HCT116 (cell line): ENCODE measurements at regions not wholly inside any gene's neighbourhood (a gene's known extent, or its start where the extent isn't known, plus 50 kb on each side); places are given as distances from the start of the nearest gene placed in this dataset.

Source experiments
- ATAC-seq: fragments of 200-7000 bp; cut with Tn5 transposase; 2 replicates; pipeline ENCODE4 v1.9.1; 2020; ENCODE audit warnings: mild to moderate bottlenecking, moderate library complexity
- BruUV-seq: library from RNA; stranded (reverse); fragments of 400-500 nt; replicated peaks from 2 replicates; lab custom pipeline; 2021; lab: Mats Ljungman, UMichigan
- CTCF ChIA-PET: fragments of 300-600 bp; sonication (Branson Sonifier 250); formaldehyde crosslinking; loops from one replicate; lab custom pipeline; 2021; ENCODE audit warnings: antibody characterized with exemption; lab: Charles Lee
- POLR2A ChIA-PET: fragments of 300-600, 350-600 bp; sonication (Branson Sonifier 250); formaldehyde crosslinking; loops from one replicate; lab custom pipeline; 2021; ENCODE audit warnings: antibody characterized with exemption; lab: Charles Lee
- RAD21 ChIA-PET, 2 experiments: fragments of 300-600 bp; sonication (Branson Sonifier 250); formaldehyde crosslinking; loops; one replicate each; lab custom pipeline; 2023; ENCODE audit warnings: low total read pairs in 2 of 2; ENCODE audit not compliant: uncharacterized antibody in 2 of 2, unreplicated experiment in 2 of 2, low non-redundant PET in 1 of 2; lab: Charles Lee
- DNase-seq: peaks from one replicate; pipeline ENCODE4 v3.0.0-alpha.2; 2010; ENCODE audit warnings: low read depth, low spot score
- H2AFZ ChIP-seq: fragments of 200-600 bp; shearing (Covaris generic), sonication (generic); 2 replicates; pipeline ENCODE4 v1.6.1; 2017; ENCODE audit warnings: low read depth, mixed run types, mixed read lengths, antibody characterized with exemption, low read length; ENCODE audit not compliant: poor library complexity, severe bottlenecking
- H3K27ac ChIP-seq: 2 replicates; pipeline ENCODE4 v1.5.1; 2012; ENCODE audit warnings: low read depth, low read length
- H3K27me3 ChIP-seq: fragments of 200-600 bp; sonication (generic); 2 replicates; pipeline ENCODE4 v1.6.1; 2016; ENCODE audit warnings: mixed run types, low read length, mixed read lengths; ENCODE audit not compliant: insufficient read depth
- H3K36me3 ChIP-seq, 2 experiments: fragments of 200-500 bp in 1 of 2; fragments of 200-600 bp in 1 of 2; sonication (Bioruptor generic) in 1 of 2; sonication (generic) in 1 of 2; 2 replicates each; pipeline versions ENCODE4 v1.5.1 to v1.6.1; 2014 to 2016; ENCODE audit warnings: low read length in 2 of 2, inconsistent platforms in 1 of 2, mixed read lengths in 1 of 2, mixed run types in 1 of 2; ENCODE audit not compliant: insufficient read depth in 2 of 2, control insufficient read depth in 1 of 2
- H3K4me1 ChIP-seq, 2 experiments: fragments of 200-600 bp in 1 of 2; sonication (generic) in 1 of 2; 2 replicates each; pipeline versions ENCODE4 v1.5.1 to v1.6.1; 2012 to 2017; ENCODE audit warnings: low read length in 2 of 2, inconsistent platforms in 1 of 2, mild to moderate bottlenecking in 1 of 2, mixed read lengths in 1 of 2, mixed run types in 1 of 2, moderate library complexity in 1 of 2; ENCODE audit not compliant: insufficient read depth in 2 of 2, control insufficient read depth in 1 of 2
- H3K4me2 ChIP-seq: fragments of 200-600 bp; sonication (generic); 2 replicates; pipeline ENCODE4 v1.6.1; 2017; ENCODE audit warnings: mixed run types, low read length, mixed read lengths
- H3K4me3 ChIP-seq, 2 experiments: fragments of 200-600 bp in 1 of 2; sonication (generic) in 1 of 2; replicated peaks in 1 of 2; 2 replicates each; pipeline ENCODE4 v1.5.1; 2011 to 2016; ENCODE audit warnings: low read length in 2 of 2, control low read depth in 1 of 2, low read depth in 1 of 2, mild to moderate bottlenecking in 1 of 2, mixed read lengths in 1 of 2, mixed run types in 1 of 2
- H3K79me2 ChIP-seq: fragments of 200-600 bp; sonication (generic); 2 replicates; pipeline ENCODE4 v1.6.1; 2017; ENCODE audit warnings: mild to moderate bottlenecking, mixed run types, low read length, moderate library complexity, mixed read lengths; ENCODE audit not compliant: insufficient read depth
- H3K9ac ChIP-seq: fragments of 200-600 bp; sonication (generic); 2 replicates; pipeline ENCODE4 v1.6.1; 2016; ENCODE audit warnings: low read length, mixed read lengths
- H3K9me2 ChIP-seq: fragments of 200-600 bp; sonication (generic), shearing (Covaris generic); 2 replicates; pipeline ENCODE4 v1.6.1; 2017; ENCODE audit warnings: mixed run types, mild to moderate bottlenecking, moderate library complexity; ENCODE audit not compliant: insufficient read depth
- H3K9me3 ChIP-seq, 2 experiments: fragments of 200-500 bp in 1 of 2; fragments of 200-600 bp in 1 of 2; sonication (Bioruptor generic) in 1 of 2; sonication (generic) in 1 of 2; 2 replicates each; pipeline ENCODE4 v1.6.1; 2014 to 2017; ENCODE audit warnings: low read length in 2 of 2, mixed read lengths in 2 of 2, inconsistent platforms in 1 of 2, low read depth in 1 of 2, mild to moderate bottlenecking in 1 of 2, mixed run types in 1 of 2, moderate library complexity in 1 of 2; ENCODE audit not compliant: control insufficient read depth in 1 of 2, insufficient read depth in 1 of 2
- H4K20me1 ChIP-seq: fragments of 200-600 bp; sonication (generic), shearing (Covaris generic); 2 replicates; pipeline ENCODE4 v1.6.1; 2017; ENCODE audit warnings: mixed run types, mild to moderate bottlenecking, moderate library complexity; ENCODE audit not compliant: insufficient read depth
- CBX3 ChIP-seq: IDR thresholded peaks from 2 replicates; pipeline ENCODE4 v1.6.1; 2012; ENCODE audit warnings: low read depth
- EGR1 ChIP-seq: IDR thresholded peaks from 2 replicates; pipeline ENCODE4 v1.6.1; 2012; ENCODE audit warnings: low read depth
- ELF1 ChIP-seq: IDR thresholded peaks from 2 replicates; pipeline ENCODE4 v1.6.1; 2012; ENCODE audit warnings: low read depth, borderline replicate concordance
- EZH2 ChIP-seq: fragments of 200-600 bp; sonication (generic); IDR thresholded peaks from 2 replicates; pipeline ENCODE4 v1.6.1; 2017; ENCODE audit warnings: antibody characterized with exemption, mixed run types
- EZH2phosphoT487 ChIP-seq: fragments of 200-600 bp; IDR thresholded peaks from 2 replicates; pipeline ENCODE4 v1.6.1; 2018; ENCODE audit warnings: antibody characterized with exemption, borderline replicate concordance
- JUND ChIP-seq: IDR thresholded peaks from 2 replicates; pipeline ENCODE4 v1.6.1; 2012
- POLR2A ChIP-seq: IDR thresholded peaks from 2 replicates; pipeline ENCODE4 v1.7.0; 2011; ENCODE audit warnings: borderline replicate concordance; ENCODE audit not compliant: insufficient read depth, insufficient read length; ENCODE audit errors: extremely low read depth
- SIN3A ChIP-seq: IDR thresholded peaks from 2 replicates; pipeline ENCODE4 v1.6.1; 2012; ENCODE audit warnings: low read depth
- SP1 ChIP-seq: IDR thresholded peaks from 2 replicates; pipeline ENCODE4 v1.6.1; 2012; ENCODE audit warnings: low read depth
- SRF ChIP-seq: IDR thresholded peaks from 2 replicates; pipeline ENCODE4 v1.6.1; 2012; ENCODE audit warnings: low read depth
- YY1 ChIP-seq: IDR thresholded peaks from 2 replicates; pipeline ENCODE4 v1.6.1; 2011; ENCODE audit warnings: low read length, low read depth, moderate library complexity, mild to moderate bottlenecking; ENCODE audit not compliant: insufficient replicate concordance; ENCODE audit errors: extremely low read depth
- ZNF274 ChIP-seq: fragments of 200-500 bp; sonication (Bioruptor generic); IDR thresholded peaks from 2 replicates; pipeline ENCODE4 v1.6.1; 2014; ENCODE audit warnings: mild to moderate bottlenecking, low read depth, low read length, inconsistent platforms
- intact Hi-C: fragments of 100-400 bp; cut with micrococcal nuclease; formaldehyde crosslinking; loops from 2 replicates; pipeline ENCODE4 v1.10.0; 2022
- TF ChIP-seq, protein P1 (sequence below): IDR thresholded peaks from 2 replicates; pipeline ENCODE4 v1.6.1; 2012
- TF ChIP-seq, protein P2 (sequence below): IDR thresholded peaks from 2 replicates; pipeline ENCODE4 v1.6.1; 2012; ENCODE audit warnings: low read depth
- TF ChIP-seq, protein P3 (sequence below): IDR thresholded peaks from 2 replicates; pipeline ENCODE4 v1.6.1; 2011; ENCODE audit warnings: mild to moderate bottlenecking, low read length, moderate library complexity; ENCODE audit not compliant: insufficient replicate concordance; ENCODE audit errors: extremely low read depth
- TF ChIP-seq, protein P4 (sequence below): IDR thresholded peaks from 2 replicates; pipeline ENCODE4 v1.6.1; 2012

DNA sequence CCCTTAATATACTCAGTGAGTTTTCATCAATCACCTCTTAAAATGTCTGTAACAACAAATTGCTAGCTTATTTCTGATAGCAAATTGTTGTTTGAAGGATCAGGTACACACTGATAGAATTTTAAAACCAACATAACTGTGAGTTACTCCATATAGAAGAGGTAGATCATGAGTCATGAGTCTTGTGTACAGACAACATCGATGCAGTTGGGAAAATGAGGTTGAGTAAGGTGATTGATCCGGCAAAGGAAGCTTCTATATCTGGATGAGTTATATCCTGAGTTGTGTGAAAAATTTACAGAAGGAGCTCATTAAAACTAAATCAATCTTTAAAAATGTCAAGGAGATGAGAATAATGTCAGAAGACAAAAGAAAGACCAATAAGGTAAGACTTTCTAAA is 604.6 kb upstream of the RGMB start:
- CTCF ChIA-PET = no interaction called here
- RAD21 ChIA-PET = no interaction called here
- Histone ChIP-seq H3K4me3 (no peak overlapping the region), H4K20me1 (no peaks in the 10 kb centered on the region), H2AFZ (no peak overlapping the region), H3K36me3 (no peaks in the 10 kb centered on the region), H3K9me2 (no peaks in the 10 kb centered on the region)
- POLR2A ChIA-PET = no interaction called here
- TF ChIP-seq SRF (no peak), EGR1 (no peak), JUND (no peak), EZH2phosphoT487 (no peak)
- TF ChIP-seq, protein P1, sequence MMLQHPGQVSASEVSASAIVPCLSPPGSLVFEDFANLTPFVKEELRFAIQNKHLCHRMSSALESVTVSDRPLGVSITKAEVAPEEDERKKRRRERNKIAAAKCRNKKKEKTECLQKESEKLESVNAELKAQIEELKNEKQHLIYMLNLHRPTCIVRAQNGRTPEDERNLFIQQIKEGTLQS = no peak
- TF ChIP-seq, all 23 proteins: peak for 0
- intact Hi-C loops = no loop called here
- no peak for ATAC-seq
- Histone ChIP-seq H3K9ac (no peak overlapping the region), H3K4me1 (no peaks in the 10 kb centered on the region), H3K9me3 (no peaks in the 10 kb centered on the region), H3K27ac (no peak overlapping the region), H3K27me3 (no peaks in the 10 kb centered on the region), H3K79me2 (no peaks in the 10 kb centered on the region), H3K4me2 (no peak overlapping the region)
- no TSS peak for BruUV-seq
- no peak for DNase-seq

DNA sequence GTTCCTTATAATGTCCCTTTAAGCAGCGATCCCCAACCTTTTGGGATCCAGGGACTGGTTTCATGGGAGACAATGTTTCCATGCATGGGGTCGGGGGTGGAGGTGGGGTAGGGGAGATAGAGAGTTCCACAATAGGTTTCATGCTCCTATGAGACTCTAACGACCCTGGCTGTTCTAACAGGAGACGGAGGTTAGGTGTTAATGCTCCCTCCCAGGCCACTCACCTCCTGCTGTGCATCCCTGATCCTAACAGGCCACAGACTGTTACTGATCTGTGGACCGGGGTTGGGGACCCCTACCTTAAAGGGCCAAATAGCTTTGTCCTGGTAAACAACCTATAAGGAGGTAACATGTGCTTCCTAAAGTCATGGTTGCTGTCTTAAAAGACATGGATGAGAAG is 602.5 kb upstream of the RGMB start:
- Histone ChIP-seq H3K4me2 (no peak overlapping the region), H3K9me3 (no peaks in the 10 kb centered on the region), H2AFZ (no peak overlapping the region), H3K27ac (no peak overlapping the region), H3K9me2 (no peaks in the 10 kb centered on the region), H3K4me1 (no peaks in the 10 kb centered on the region), H3K79me2 (no peaks in the 10 kb centered on the region), H3K4me3 (no peak overlapping the region), H3K27me3 (no peaks in the 10 kb centered on the region), H3K36me3 (no peaks in the 10 kb centered on the region), H4K20me1 (no peaks in the 10 kb centered on the region), H3K9ac (no peak overlapping the region)
- POLR2A ChIA-PET = no interaction called here
- DNase-seq (no peak), ATAC-seq (no peak)
- TF ChIP-seq, protein P2, sequence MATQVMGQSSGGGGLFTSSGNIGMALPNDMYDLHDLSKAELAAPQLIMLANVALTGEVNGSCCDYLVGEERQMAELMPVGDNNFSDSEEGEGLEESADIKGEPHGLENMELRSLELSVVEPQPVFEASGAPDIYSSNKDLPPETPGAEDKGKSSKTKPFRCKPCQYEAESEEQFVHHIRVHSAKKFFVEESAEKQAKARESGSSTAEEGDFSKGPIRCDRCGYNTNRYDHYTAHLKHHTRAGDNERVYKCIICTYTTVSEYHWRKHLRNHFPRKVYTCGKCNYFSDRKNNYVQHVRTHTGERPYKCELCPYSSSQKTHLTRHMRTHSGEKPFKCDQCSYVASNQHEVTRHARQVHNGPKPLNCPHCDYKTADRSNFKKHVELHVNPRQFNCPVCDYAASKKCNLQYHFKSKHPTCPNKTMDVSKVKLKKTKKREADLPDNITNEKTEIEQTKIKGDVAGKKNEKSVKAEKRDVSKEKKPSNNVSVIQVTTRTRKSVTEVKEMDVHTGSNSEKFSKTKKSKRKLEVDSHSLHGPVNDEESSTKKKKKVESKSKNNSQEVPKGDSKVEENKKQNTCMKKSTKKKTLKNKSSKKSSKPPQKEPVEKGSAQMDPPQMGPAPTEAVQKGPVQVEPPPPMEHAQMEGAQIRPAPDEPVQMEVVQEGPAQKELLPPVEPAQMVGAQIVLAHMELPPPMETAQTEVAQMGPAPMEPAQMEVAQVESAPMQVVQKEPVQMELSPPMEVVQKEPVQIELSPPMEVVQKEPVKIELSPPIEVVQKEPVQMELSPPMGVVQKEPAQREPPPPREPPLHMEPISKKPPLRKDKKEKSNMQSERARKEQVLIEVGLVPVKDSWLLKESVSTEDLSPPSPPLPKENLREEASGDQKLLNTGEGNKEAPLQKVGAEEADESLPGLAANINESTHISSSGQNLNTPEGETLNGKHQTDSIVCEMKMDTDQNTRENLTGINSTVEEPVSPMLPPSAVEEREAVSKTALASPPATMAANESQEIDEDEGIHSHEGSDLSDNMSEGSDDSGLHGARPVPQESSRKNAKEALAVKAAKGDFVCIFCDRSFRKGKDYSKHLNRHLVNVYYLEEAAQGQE = no peak
- TF ChIP-seq SRF (no peak), SP1 (no peak), JUND (no peak), ZNF274 (no peak), CBX3 (no peak), EZH2 (no peak), POLR2A (no peak), ELF1 (no peak), YY1 (no peak), EZH2phosphoT487 (no peak), SIN3A (no peak)
- TF ChIP-seq, protein P3, sequence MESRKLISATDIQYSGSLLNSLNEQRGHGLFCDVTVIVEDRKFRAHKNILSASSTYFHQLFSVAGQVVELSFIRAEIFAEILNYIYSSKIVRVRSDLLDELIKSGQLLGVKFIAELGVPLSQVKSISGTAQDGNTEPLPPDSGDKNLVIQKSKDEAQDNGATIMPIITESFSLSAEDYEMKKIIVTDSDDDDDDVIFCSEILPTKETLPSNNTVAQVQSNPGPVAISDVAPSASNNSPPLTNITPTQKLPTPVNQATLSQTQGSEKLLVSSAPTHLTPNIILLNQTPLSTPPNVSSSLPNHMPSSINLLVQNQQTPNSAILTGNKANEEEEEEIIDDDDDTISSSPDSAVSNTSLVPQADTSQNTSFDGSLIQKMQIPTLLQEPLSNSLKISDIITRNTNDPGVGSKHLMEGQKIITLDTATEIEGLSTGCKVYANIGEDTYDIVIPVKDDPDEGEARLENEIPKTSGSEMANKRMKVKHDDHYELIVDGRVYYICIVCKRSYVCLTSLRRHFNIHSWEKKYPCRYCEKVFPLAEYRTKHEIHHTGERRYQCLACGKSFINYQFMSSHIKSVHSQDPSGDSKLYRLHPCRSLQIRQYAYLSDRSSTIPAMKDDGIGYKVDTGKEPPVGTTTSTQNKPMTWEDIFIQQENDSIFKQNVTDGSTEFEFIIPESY = no peak
- TF ChIP-seq, protein P1 = no peak
- TF ChIP-seq, protein P4, sequence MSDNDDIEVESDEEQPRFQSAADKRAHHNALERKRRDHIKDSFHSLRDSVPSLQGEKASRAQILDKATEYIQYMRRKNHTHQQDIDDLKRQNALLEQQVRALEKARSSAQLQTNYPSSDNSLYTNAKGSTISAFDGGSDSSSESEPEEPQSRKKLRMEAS = no peak
- BruUV-seq = no TSS peak
- intact Hi-C loops = no loop called here
- RAD21 ChIA-PET = no interaction called here
- CTCF ChIA-PET = no interaction called here
